RPMI8226 (cell line): ENCODE measurements at regions not wholly inside any gene's neighbourhood (a gene's known extent, or its start where the extent isn't known, plus 50 kb on each side); places are given as distances from the start of the nearest gene placed in this dataset.

Experiments used
- DNase-seq: peaks from one replicate; pipeline ENCODE4 v3.0.0-alpha.2; 2015

DNA sequence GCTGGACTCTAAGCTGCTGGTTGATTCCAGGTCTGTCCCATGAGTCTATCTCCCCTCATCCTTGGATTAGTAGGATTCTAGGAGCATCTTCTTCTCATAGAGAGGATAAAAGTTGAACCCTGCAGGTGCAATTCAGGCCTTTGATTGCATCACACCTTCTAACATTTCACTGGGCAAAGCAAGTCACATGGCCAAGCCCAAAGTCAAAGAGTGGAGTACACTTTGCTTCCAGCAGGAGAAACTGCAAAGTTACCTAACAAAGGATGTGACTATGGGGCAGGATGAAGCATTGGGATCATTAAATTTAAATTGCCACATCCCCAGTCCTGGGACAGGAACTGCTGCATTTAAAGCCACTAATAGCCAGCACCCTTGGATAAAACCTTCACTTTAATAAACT is 51.0 kb upstream of the EGFLAM start:
- DNase-seq = no peak

DNA sequence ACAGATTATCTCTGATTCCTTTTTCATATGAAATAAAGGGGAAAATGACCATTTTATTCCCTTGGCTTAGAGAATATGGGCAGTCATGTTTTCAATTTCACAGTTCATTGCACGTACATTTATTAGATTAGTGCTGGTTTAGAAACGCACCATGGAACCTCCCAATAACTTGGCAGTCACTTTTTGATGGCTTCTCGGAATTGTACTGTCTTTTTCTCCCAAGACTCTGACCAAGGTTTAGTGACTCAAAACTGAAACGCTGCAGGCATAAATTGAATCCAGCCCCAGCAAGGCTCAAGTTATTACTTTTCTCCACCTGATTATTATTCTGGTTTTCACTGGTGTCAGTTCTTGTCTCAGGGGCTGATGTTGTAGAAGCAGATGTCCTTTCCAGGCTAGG is 55.6 kb upstream of the EGFLAM start:
- DNase-seq = no peak

DNA sequence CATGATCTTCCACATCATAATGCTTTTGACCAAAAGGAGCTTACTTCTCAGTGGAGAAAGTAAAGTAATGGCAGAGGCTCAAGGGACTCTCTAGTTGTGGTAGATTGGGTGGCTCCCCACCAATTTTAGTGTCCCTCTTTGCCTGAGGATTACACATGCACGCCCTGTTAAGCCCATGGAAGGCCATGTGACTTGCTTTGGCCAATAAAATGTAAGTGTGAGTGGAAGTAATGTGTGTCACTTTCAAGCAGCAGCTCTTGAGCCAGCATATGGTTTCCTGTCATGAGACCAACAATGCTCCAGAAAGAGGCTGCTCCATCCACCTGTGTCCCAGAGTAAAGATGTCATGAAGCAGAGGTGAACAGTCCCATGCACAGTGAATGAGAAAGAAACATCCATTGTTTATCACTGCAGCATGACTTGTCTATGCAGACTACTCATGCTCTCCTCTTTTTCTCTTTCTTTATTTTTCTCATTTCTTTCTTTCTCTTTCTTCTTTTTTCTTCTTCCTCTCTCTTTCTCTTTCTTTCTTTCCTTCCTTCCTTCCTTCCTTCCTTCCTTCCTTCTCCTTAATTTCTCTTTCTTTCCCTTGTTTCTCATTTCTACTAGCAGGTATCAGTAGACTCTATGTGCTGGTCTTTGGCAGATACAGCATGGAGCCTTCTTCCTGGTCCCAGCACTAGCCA is 57.3 kb upstream of the EGFLAM start:
- DNase-seq = no peak

DNA sequence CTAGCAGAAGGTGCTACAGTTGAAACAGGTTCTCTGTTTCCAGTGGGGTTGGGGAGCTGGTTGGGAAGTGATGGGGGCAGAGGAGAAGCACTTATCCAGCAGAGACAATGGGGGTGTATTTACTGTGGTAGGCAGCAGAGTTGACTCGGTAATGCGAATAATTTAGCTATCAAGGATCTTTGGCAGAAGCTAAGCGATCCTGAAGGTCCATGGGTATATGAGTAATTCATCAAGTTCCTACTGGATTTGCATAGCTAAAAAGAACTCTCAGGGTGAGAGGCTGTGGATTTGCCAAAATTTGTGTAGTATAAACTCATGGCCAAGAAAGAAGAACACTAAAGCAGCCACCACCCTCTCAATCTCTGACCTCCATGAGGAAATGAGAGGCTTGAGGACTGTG is 61.2 kb upstream of the EGFLAM start:
- no peak for DNase-seq

GRCh38 chr5:38193015-38193581 is 65.3 kb upstream of the EGFLAM start:
- DNase-seq = peak; percentile 70

DNA sequence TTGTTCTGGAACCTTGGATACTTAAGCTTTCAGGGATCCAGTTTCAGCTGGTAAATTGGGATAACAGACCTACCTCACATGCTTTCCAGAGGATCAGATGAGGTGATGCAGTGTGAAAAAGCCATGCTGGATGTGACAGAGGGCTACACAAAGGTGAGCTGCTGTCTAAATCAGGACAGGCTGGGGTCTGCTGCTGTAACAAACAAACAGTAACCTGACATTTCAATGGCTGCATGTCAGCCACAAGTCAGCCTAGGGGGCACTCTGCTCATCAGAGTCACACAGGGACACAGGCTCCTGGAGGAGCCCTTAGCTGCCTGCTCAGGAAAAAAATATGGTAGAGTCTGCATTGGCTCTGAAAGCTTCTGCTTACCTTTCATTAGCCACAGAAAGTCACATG is 66.7 kb upstream of the EGFLAM start:
- DNase-seq = no peak

DNA sequence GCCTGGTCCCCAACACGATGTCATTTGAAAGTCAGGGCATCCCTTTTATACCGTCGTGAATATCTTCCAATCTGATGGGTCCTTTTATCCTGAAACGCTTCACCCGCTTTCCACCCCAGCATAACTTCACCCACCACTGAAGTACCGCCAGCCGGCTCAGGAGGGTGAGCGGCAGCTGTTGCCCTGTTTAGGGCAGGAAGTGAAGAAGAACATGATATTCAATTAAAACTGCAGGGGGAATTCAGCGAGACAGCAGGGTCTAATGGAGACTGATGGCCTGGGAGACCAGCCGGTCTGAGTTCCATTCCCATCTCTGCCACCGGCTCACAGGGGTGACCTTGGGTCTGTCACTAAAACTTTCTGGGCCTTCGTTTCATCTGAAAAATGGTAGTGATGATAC is 68.2 kb upstream of the EGFLAM start:
- no peak for DNase-seq

DNA sequence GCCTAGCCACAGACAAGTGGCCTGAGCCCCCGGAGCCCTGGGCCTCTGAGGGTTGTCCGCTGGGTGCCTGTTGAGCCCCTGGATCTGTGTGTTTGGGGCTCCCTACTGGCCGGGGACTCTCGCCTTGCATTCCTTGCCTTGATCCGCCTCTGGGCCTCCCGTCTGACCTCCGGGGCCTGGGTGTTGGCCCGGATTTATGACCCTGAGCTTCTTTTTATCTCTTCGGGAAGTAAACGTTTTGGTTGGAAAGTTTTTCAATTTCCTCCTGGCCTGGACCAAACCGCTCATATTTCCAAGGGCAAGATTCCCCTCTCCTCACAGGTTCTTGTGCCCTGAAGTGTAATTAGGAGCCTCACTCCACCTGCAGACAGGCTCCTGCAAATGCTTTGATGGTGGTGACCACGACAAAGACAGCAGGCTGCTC is 69.3 kb upstream of the EGFLAM start:
- DNase-seq = no peak

- DNase-seq = no peak
Measured at GRCh38 chr5:38188591-38188990, 69.8 kb upstream of the EGFLAM start.

DNA sequence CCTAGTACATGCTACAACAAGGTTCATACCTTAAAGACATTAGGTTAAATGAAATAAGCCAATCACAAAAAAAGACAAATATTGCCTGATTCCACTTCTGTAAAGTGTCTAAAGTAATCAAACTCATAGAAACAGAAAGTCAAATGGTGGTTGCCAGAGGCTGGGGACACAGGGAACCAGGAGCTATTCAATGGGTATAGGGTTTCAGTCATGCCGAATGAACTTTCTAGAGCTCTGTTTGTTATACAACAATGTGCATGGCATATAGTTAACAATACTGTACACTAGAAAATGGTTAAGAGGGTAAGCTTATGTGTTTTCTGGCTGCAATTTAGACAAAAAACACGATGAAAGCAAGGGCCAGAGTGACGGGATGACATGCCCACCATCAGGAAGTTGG is 70.8 kb upstream of the EGFLAM start:
- no peak for DNase-seq

GRCh38 chr5:38184627-38185026 is 73.7 kb upstream of the EGFLAM start:
- no peak for DNase-seq

- no peak for DNase-seq
Measured at GRCh38 chr5:38182991-38183390, 75.4 kb upstream of the EGFLAM start.

DNA sequence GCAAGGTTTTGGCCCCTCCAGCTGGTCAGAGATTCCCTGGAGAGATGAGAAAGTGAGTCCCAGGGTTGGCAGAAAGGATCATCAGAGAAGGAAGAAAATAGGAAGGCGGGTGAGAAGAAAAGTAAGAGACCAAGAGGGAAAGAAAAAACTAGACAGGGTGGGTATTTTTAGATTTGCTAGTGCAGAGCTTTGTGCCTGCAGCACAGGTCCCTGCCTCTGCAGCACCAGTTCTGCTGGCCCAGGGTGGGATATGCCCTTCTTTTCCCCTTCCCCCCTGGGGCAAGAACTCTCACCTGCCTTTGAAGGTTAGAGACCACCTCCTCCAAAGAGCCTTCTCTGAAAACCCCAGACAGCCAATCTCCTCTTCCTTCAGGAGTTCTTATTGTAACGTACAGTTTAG is 90.3 kb upstream of the EGFLAM start:
- no peak for DNase-seq

DNA sequence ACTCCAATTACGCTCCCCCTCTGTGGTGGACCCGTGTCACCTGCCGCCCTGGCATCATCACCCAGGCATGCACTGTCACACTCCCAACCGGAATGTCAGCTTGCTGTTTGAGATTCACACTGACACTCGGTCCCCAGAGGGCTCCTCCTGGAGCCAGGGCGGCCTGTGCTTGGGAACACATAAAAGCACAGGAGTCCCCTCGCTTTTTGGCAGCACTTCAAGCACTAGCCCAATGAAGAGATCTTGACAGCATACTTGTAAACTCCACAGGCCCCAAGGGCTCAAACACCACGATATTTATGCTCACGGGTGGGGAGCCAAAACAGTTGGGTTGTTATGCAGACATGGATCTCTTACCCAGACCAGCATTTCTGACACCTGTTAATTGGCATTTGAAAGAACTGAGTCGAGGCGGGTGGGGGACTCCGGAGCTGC is 90.8 kb upstream of the EGFLAM start:
- DNase-seq = no peak

DNA sequence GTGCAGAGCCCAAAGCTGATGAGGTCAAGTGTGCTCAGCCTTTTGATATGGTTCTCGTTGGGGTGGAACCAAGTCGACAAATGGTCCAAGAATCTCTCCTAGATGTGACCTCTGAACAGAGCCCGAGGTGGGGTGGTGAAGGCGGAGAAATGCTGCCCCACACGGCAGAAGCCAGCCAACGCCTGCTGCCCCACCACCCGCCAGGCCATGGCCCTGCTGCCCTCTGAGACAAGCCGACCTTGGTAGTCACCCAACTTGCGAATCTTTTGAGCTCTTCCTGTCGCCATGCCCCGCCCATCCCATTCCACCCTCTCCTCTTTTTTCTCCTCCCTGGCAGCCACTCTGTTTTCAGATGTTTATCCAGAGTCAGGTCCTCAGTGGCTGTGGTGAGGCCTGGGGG is 91.5 kb upstream of the EGFLAM start:
- no peak for DNase-seq

DNA sequence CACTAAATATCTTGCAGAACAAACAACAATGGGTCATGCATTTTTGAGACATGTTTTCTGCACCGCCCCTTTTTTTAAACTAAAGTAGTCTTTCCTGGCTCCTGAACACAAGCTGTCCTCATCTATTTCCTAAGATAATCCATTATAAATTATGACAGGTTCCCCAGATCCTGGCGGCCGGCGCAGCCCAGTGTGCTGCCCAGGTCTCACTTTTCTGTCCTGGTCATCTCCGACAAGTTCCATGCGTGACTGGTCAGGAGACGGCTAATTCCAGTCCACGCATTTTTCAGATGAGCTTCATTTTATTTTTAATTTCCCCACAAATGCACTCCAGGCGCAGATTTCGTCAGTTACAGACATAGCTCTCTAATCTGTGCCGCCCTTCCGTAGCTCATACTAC is 92.9 kb upstream of the EGFLAM start:
- no peak for DNase-seq

- DNase-seq = no peak
Measured at GRCh38 chr5:38164776-38165399, 93.5 kb upstream of the EGFLAM start.

- no peak for DNase-seq
Measured at GRCh38 chr5:38163636-38164237, 94.6 kb upstream of the EGFLAM start.

DNA sequence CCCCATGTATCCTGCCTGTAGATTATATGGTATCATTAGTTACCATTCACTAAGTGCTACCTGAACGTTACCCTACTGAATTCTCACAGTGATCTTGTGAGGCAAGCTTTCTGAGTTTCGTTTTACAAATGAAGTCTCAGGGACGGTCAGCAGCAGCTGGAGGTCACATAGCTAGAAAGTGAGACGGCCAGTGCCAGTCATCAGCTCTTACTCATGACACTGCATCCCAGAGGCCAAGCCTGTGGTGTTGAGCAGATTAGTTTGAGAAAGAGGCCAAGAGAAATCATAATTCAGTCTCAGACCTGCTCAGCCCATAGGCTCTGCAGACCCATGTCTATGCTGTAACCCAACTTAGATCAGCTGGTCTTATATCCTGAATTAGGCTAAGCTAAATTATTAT is 95.7 kb upstream of the EGFLAM start:
- DNase-seq = no peak

DNA sequence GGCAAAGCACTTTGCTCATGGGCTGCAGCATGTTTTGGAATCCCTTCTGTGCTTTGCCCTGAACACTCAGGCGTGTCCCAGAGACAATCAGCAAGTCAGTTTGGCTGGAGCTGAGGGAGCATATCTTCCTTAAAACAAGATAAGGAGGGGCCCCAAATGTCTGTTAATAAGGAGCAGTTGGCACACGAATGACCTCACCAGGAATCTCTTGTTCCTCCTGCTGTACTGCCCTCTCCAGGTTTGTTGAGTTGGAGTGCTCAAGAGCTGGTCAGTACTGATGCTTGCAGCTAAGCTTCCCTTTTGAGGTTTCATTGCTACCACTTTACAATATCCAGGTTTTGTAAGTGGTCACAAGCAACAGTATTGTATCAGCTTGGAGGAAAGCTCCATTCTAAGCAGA is 101.3 kb upstream of the EGFLAM start:
- DNase-seq = no peak

DNA sequence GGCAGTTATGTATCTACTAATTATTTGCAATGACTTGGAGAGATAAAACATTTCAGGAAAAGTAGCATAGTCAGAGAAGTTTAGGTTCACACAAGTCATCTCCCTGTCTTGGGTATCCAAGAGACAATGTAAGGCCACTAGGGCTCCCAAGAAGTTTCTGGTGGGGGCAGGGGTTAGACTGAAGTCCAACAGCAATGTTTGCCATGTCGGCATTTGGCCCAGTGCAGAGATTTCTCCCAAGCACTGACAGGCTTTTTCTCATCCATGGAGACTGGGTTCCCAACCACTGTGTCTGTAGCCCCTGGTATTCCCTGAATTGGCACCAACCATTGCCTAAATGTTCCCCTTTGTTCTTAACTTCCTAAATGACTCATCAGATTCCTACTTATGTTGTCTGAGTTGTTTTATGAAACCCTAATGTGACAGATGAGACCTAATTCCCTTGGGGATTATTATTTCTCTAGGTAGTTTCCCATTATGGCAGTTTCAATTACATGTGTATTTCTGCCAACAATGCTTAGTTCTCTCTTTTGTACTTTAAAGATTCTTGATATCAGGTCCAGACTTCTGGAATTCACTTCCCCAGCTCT is 103.6 kb upstream of the EGFLAM start:
- no peak for DNase-seq

GRCh38 chr5:38151878-38152277 is 106.5 kb upstream of the EGFLAM start:
- no peak for DNase-seq

DNA sequence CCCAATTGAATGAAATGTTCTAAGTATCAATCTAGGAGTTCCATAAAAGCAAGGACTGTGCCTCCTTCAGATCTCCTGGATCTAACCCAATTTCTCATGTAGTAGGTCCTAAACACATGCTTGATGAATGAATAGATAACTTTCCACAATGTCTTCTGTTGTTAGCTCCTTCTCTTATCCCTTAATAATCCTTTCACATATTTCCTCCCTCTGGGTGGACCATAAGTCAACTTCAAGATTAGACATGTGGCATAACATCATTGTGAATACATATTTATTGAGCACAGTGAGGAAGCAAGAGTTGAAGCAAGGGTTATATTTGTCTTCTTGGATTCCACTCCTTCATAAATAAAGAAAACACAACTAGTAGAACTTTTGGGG is 108.6 kb upstream of the EGFLAM start:
- no peak for DNase-seq
